HG03196 (cell line): ENCODE measurements at regions not wholly inside any gene's neighbourhood (a gene's known extent, or its start where the extent isn't known, plus 50 kb on each side); places are given as distances from the start of the nearest gene placed in this dataset.

Experiments
- ATAC-seq: cut with Tn5 transposase; IDR thresholded peaks from one replicate; pipeline ENCODE4 v1.9.1; 2021; ENCODE audit not compliant: unreplicated experiment

GRCh38 chr11:23022854-23023253 is 162.6 kb upstream of the CCDC179 start:
- ATAC-seq: no peak

GRCh38 chr11:23023319-23023718 is 163.0 kb upstream of the CCDC179 start:
- ATAC-seq: no peak

- no peak for ATAC-seq
Observed at GRCh38 chr11:23041001-23041503, 180.8 kb upstream of the CCDC179 start.

GRCh38 chr11:23058656-23059055 is 198.4 kb upstream of the CCDC179 start:
- no peak for ATAC-seq

GRCh38 chr11:23063276-23063675 is 203.0 kb upstream of the CCDC179 start:
- no peak for ATAC-seq

- peak; percentile 91 for ATAC-seq
Observed at GRCh38 chr11:23078289-23078971, 218.2 kb upstream of the CCDC179 start.

- ATAC-seq: peak; percentile 78
Observed at GRCh38 chr11:23079382-23079813, 219.1 kb upstream of the CCDC179 start.

- ATAC-seq: no peak
Observed at GRCh38 chr11:23087407-23087806, 227.1 kb upstream of the CCDC179 start.

- no peak for ATAC-seq
Observed at GRCh38 chr11:23090659-23091058, 230.4 kb upstream of the CCDC179 start.

GRCh38 chr11:23095650-23096189 is 235.4 kb upstream of the CCDC179 start:
- no peak for ATAC-seq

- peak; percentile 62 for ATAC-seq
Observed at GRCh38 chr11:23097891-23098290, 237.6 kb upstream of the CCDC179 start.

- no peak for ATAC-seq
Observed at GRCh38 chr11:23099256-23099655, 239.0 kb upstream of the CCDC179 start.

GRCh38 chr11:23100726-23101125 is 240.5 kb upstream of the CCDC179 start:
- ATAC-seq: no peak

GRCh38 chr11:23103416-23103815 is 243.1 kb upstream of the CCDC179 start:
- ATAC-seq: no peak

GRCh38 chr11:23111527-23111926 is 251.3 kb upstream of the CCDC179 start:
- ATAC-seq: no peak

- no peak for ATAC-seq
Observed at GRCh38 chr11:23112390-23112789, 252.1 kb upstream of the CCDC179 start.

GRCh38 chr11:23112987-23113886 is 253.0 kb upstream of the CCDC179 start:
- no peak for ATAC-seq

GRCh38 chr11:23113887-23114216 is 253.6 kb upstream of the CCDC179 start:
- no peak for ATAC-seq

- no peak for ATAC-seq
Observed at GRCh38 chr11:23123753-23124152, 263.5 kb upstream of the CCDC179 start.

- no peak for ATAC-seq
Observed at GRCh38 chr11:23124249-23124648, 264.0 kb upstream of the CCDC179 start.

- no peak for ATAC-seq
Observed at GRCh38 chr11:23124996-23125395, 264.7 kb upstream of the CCDC179 start.

GRCh38 chr11:23127706-23128105 is 267.4 kb upstream of the CCDC179 start:
- ATAC-seq: no peak
